ENCODE measurements at regions not wholly inside any gene's neighbourhood (a gene's known extent, or its start where the extent isn't known, plus 50 kb on each side); places are given as distances from the start of the nearest gene placed in this dataset.
"Not testable (repeated sequence)": the region's sequence is repeated elsewhere in the genome, so short reads cannot be mapped to it uniquely, and the experiment has no call there.

- DNase-seq = no peak
These were observed 137.2 kb downstream of the SLC24A2 start for GRCh38 chr9:19651681-19652080.

- DNase-seq = no peak
These were observed 138.5 kb downstream of the SLC24A2 start for GRCh38 chr9:19650312-19650711.

GRCh38 chr9:19649336-19650041, 139.3 kb downstream of the SLC24A2 start:
- DNase-seq = no peak

- no peak for DNase-seq
These were observed 140.2 kb downstream of the SLC24A2 start for GRCh38 chr9:19648672-19649071.

GRCh38 chr9:19643875-19644274, 145.0 kb downstream of the SLC24A2 start:
- no peak for DNase-seq

- no peak for DNase-seq
These were observed 146.6 kb downstream of the SLC24A2 start for GRCh38 chr9:19642256-19642655.

GRCh38 chr9:19641046-19641445, 147.8 kb downstream of the SLC24A2 start:
- no peak for DNase-seq

- DNase-seq = no peak
These were observed 148.8 kb downstream of the SLC24A2 start for GRCh38 chr9:19640014-19640413.

- DNase-seq = no peak
These were observed 151.8 kb downstream of the SLC24A2 start for GRCh38 chr9:19637084-19637483.

GRCh38 chr9:19634881-19635280, 154.0 kb downstream of the SLC24A2 start:
- DNase-seq = no peak

GRCh38 chr9:19631181-19631580, 157.7 kb downstream of the SLC24A2 start:
- DNase-seq = no peak

- no peak for DNase-seq
These were observed 158.1 kb downstream of the SLC24A2 start for GRCh38 chr9:19630760-19631159.

GRCh38 chr9:19629488-19629887, 159.3 kb downstream of the SLC24A2 start:
- no peak for DNase-seq

- DNase-seq = not testable (repeated sequence)
These were observed 163.4 kb downstream of the SLC24A2 start for GRCh38 chr9:19625426-19625825.

- no peak for DNase-seq
These were observed 164.3 kb downstream of the SLC24A2 start for GRCh38 chr9:19624519-19624918.

GRCh38 chr9:19623941-19624340, 164.9 kb downstream of the SLC24A2 start:
- no peak for DNase-seq

GRCh38 chr9:19620326-19620725, 168.5 kb downstream of the SLC24A2 start:
- no peak for DNase-seq

GRCh38 chr9:19619221-19619620, 169.6 kb downstream of the SLC24A2 start:
- DNase-seq = no peak

- no peak for DNase-seq
These were observed 170.0 kb downstream of the SLC24A2 start for GRCh38 chr9:19618816-19619215.

- DNase-seq = no peak
These were observed 173.7 kb downstream of the SLC24A2 start for GRCh38 chr9:19615036-19615624.

- DNase-seq = no peak
These were observed 174.5 kb downstream of the SLC24A2 start for GRCh38 chr9:19614294-19614693.

GRCh38 chr9:19600538-19600937, 188.3 kb downstream of the SLC24A2 start:
- DNase-seq = no peak

GRCh38 chr9:19598722-19599121, 189.9 kb downstream of the ACER2 start:
- DNase-seq = no peak

GRCh38 chr9:19597176-19597575, 188.4 kb downstream of the ACER2 start:
- DNase-seq = no peak

- no peak for DNase-seq
These were observed 186.2 kb downstream of the ACER2 start for GRCh38 chr9:19595003-19595402.
